ENCODE measurements at regions not wholly inside any gene's neighbourhood (a gene's known extent, or its start where the extent isn't known, plus 50 kb on each side); places are given as distances from the start of the nearest gene placed in this dataset.

GRCh38 chr5:61981886-61982285 is 324.1 kb upstream of the KIF2A start:
- 71 to 85% methylated on average over 6 of the region's 6 CpGs for WGBS, 2 donors
- Histone ChIP-seq H3K9me3 (no peaks in the 10 kb centered on the region), H3K27me3 (no peaks in the 10 kb centered on the region), H3K4me1 (no peaks in the 10 kb centered on the region), H3K36me3 (no peaks in the 10 kb centered on the region), H3K27ac (no peak overlapping the region), H3K4me3 (replicated peaks in 1 of 3) (no peak overlapping the region)
- no peak for DNase-seq
- intact Hi-C loops (cut with DNase I) = no loop called here
- TF ChIP-seq POLR2A (IDR thresholded peaks at IDR 0.05) (no peak), CTCF (IDR thresholded peaks at IDR 0.05) (no peak)

- WGBS, 2 donors = 51 to 56% methylated on average over 4 of the region's 4 CpGs
- H3K4me1 ChIP-seq = no peaks in the 10 kb centered on the region
Observed at GRCh38 chr5:61991430-61991829, 314.6 kb upstream of the KIF2A start.

GRCh38 chr5:61991866-61992265 is 314.1 kb upstream of the KIF2A start:
- Histone ChIP-seq H3K27me3 (no peaks in the 10 kb centered on the region), H3K36me3 (no peaks in the 10 kb centered on the region), H3K9me3 (no peaks in the 10 kb centered on the region), H3K4me1 (no peaks in the 10 kb centered on the region), H3K27ac (no peak overlapping the region), H3K4me3 (replicated peaks in 1 of 3) (no peak overlapping the region)
- TF ChIP-seq CTCF (IDR thresholded peaks at IDR 0.05) (no peak), POLR2A (IDR thresholded peaks at IDR 0.05) (no peak)
- WGBS, 2 donors = 36 to 46% methylated on average over 2 of the region's 2 CpGs
- no peak for DNase-seq
- intact Hi-C loops (cut with DNase I) = no loop called here

More at GRCh38 chr5:61991430-61991829, 314.6 kb upstream of the KIF2A start:
- intact Hi-C loops (cut with DNase I) = no loop called here
- Histone ChIP-seq H3K27me3 (no peaks in the 10 kb centered on the region), H3K9me3 (no peaks in the 10 kb centered on the region), H3K36me3 (no peaks in the 10 kb centered on the region), H3K4me3 (replicated peaks in 1 of 3) (no peak overlapping the region), H3K27ac (no peak overlapping the region)
- TF ChIP-seq POLR2A (IDR thresholded peaks at IDR 0.05) = no peak
- no peak for TF ChIP-seq CTCF (IDR thresholded peaks at IDR 0.05)
- no peak for DNase-seq

- Histone ChIP-seq H3K27me3 (no peaks in the 10 kb centered on the region), H3K4me1 (no peaks in the 10 kb centered on the region), H3K4me3 (replicated peaks in 1 of 3) (no peak overlapping the region), H3K27ac (no peak overlapping the region), H3K36me3 (no peaks in the 10 kb centered on the region), H3K9me3 (no peaks in the 10 kb centered on the region)
- TF ChIP-seq CTCF (IDR thresholded peaks at IDR 0.05) (no peak), POLR2A (IDR thresholded peaks at IDR 0.05) (no peak)
- DNase-seq = no peak
- intact Hi-C loops (cut with DNase I) = no loop called here
- WGBS, 2 donors = 77 to 78% methylated on average over 7 of the region's 7 CpGs
Observed at GRCh38 chr5:61993295-61993927, 312.6 kb upstream of the KIF2A start.

- no peaks in the 10 kb centered on the region for H3K36me3 ChIP-seq
- DNase-seq = no peak
- no peak overlapping the region for H3K27ac ChIP-seq
- H3K4me3 ChIP-seq (replicated peaks in 1 of 3) = no peak overlapping the region
- H3K27me3 ChIP-seq = no peaks in the 10 kb centered on the region
- intact Hi-C loops (cut with DNase I) = no loop called here
- no peaks in the 10 kb centered on the region for H3K4me1 ChIP-seq
- no peaks in the 10 kb centered on the region for H3K9me3 ChIP-seq
- WGBS, 2 donors = 68 to 69% methylated on average over 1 of the region's 1 CpG
- no peak for TF ChIP-seq CTCF (IDR thresholded peaks at IDR 0.05)
- no peak for TF ChIP-seq POLR2A (IDR thresholded peaks at IDR 0.05)
Observed at GRCh38 chr5:61994171-61994570, 311.8 kb upstream of the KIF2A start.
